ENCODE measurements at regions not wholly inside any gene's neighbourhood (a gene's known extent, or its start where the extent isn't known, plus 50 kb on each side); places are given as distances from the start of the nearest gene placed in this dataset.

DNA sequence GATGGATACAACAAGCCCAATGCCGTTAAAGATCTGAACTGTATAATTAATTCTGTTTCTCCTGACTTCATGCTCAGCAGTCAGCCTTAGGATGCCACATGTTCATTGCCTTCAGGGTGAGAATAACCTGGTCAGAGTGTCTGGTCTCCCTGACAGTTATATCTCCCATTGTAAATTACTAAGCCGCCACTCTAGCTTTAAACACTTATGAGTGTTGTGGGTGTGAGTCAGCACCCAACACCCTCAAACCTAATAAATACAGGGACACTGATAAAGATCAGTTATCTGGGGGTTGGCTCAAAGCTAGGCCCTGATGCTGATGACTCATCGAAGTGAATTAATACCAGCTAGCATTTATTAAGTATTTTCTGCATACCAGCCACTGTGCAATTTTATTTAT lies 64.9 kb upstream of the DYNLT3 start:
- ChIA-PET SMC1A (ENCODE audit: uncharacterized antibody, unreplicated experiment) (no interaction called here), RAD21 (ENCODE audit: unreplicated experiment) (no interaction called here), POLR2A (no interaction called here), CTCF (interaction anchor here (1.3 to 1.5 kb wide), 2 partner anchors 14 to 256 kb away, joined by 3 to 6 read pairs; no protein-coding TSS in a partner anchor)
- BruUV-seq (replicated peaks) = no TSS peak
- Histone ChIP-seq H3K9ac (ENCODE audit: control insufficient read depth, insufficient read depth, low read length) (no peak overlapping the region), H3K79me2 (ENCODE audit: control insufficient read depth, insufficient read depth, low read length) (no peaks in the 10 kb centered on the region), H3K9me3 (replicated peaks; ENCODE audit: control insufficient read depth, insufficient read depth, low read length) (no peaks in the 10 kb centered on the region), H2AFZ (ENCODE audit: control insufficient read depth, low read depth, low read length) (no peak overlapping the region), H3K27ac (ENCODE audit: control insufficient read depth, insufficient read depth) (no peak overlapping the region), H3K4me1 (ENCODE audit: control insufficient read depth, insufficient read depth, low read length) (no peaks in the 10 kb centered on the region), H3K27me3 (replicated peaks in 1 of 2; ENCODE audit: control insufficient read depth in 2 of 2, insufficient read depth in 2 of 2, low read length in 1 of 2) (no peaks in the 10 kb centered on the region), H3K36me3 (ENCODE audit: control insufficient read depth in 2 of 2, insufficient read depth in 2 of 2, low read length in 1 of 2) (no peaks in the 10 kb centered on the region), H4K20me1 (ENCODE audit: control insufficient read depth, insufficient read depth) (no peaks in the 10 kb centered on the region), H3K4me2 (ENCODE audit: control insufficient read depth, insufficient read depth) (no peak overlapping the region), H3K4me3 (no peak overlapping the region)
- DNase-seq (ENCODE audit: low read depth, low spot score) (no peak), FAIRE-seq (no peak), ATAC-seq (no peak)
- 39% methylated on average over 3 of the region's 3 CpGs for WGBS (ENCODE audit: insufficient coverage, insufficient replicate concordance, low lambda C conversion rate, missing lambda C conversion rate)
- in situ Hi-C loops (cut with MboI) (no loop called here), intact Hi-C loops (cut with micrococcal nuclease; ENCODE audit: unreplicated experiment) (no loop called here)
- TF ChIP-seq IKZF2 (IDR thresholded peaks at IDR 0.05) (no peak), NFIC (IDR thresholded peaks at IDR 0.05; ENCODE audit: low read depth, low read length) (no peak), CEBPB (IDR thresholded peaks at IDR 0.05; ENCODE audit: borderline replicate concordance in 1 of 2, low read depth in 2 of 2, low read length in 2 of 2) (no peak), TCF7 (IDR thresholded peaks at IDR 0.05; ENCODE audit: borderline replicate concordance) (no peak), HDGF (IDR thresholded peaks at IDR 0.05) (no peak), HDAC2 (IDR thresholded peaks at IDR 0.05) (no peak), CHD4 (IDR thresholded peaks at IDR 0.05) (no peak), ZNF592 (IDR thresholded peaks at IDR 0.05) (no peak), NR2C2 (IDR thresholded peaks at IDR 0.05; ENCODE audit: borderline replicate concordance, control insufficient read depth, insufficient read length, low read depth) (no peak), RCOR1 (conservative IDR thresholded peaks at IDR 0.05; ENCODE audit: low read depth, low read length) (no peak), BHLHE40 (IDR thresholded peaks at IDR 0.05; ENCODE audit: borderline replicate concordance in 1 of 2, low read depth in 2 of 2, low read length in 1 of 2) (no peak), NR2F1 (conservative IDR thresholded peaks at IDR 0.05) (no peak), SIN3A (IDR thresholded peaks at IDR 0.05; ENCODE audit: low read depth, low read length) (no peak), RELA (IDR thresholded peaks at IDR 0.05; ENCODE audit: borderline replicate concordance, partially characterized antibody) (no peak), EGR1 (IDR thresholded peaks at IDR 0.05; ENCODE audit: borderline replicate concordance in 1 of 2, low read depth in 2 of 2, low read length in 2 of 2) (no peak)
- TF ChIP-seq, protein P1, sequence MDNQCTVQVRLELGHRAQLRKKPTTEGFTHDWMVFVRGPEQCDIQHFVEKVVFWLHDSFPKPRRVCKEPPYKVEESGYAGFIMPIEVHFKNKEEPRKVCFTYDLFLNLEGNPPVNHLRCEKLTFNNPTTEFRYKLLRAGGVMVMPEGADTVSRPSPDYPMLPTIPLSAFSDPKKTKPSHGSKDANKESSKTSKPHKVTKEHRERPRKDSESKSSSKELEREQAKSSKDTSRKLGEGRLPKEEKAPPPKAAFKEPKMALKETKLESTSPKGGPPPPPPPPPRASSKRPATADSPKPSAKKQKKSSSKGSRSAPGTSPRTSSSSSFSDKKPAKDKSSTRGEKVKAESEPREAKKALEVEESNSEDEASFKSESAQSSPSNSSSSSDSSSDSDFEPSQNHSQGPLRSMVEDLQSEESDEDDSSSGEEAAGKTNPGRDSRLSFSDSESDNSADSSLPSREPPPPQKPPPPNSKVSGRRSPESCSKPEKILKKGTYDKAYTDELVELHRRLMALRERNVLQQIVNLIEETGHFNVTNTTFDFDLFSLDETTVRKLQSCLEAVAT (IDR thresholded peaks at IDR 0.05) = no peak
- TF ChIP-seq, protein P2, sequence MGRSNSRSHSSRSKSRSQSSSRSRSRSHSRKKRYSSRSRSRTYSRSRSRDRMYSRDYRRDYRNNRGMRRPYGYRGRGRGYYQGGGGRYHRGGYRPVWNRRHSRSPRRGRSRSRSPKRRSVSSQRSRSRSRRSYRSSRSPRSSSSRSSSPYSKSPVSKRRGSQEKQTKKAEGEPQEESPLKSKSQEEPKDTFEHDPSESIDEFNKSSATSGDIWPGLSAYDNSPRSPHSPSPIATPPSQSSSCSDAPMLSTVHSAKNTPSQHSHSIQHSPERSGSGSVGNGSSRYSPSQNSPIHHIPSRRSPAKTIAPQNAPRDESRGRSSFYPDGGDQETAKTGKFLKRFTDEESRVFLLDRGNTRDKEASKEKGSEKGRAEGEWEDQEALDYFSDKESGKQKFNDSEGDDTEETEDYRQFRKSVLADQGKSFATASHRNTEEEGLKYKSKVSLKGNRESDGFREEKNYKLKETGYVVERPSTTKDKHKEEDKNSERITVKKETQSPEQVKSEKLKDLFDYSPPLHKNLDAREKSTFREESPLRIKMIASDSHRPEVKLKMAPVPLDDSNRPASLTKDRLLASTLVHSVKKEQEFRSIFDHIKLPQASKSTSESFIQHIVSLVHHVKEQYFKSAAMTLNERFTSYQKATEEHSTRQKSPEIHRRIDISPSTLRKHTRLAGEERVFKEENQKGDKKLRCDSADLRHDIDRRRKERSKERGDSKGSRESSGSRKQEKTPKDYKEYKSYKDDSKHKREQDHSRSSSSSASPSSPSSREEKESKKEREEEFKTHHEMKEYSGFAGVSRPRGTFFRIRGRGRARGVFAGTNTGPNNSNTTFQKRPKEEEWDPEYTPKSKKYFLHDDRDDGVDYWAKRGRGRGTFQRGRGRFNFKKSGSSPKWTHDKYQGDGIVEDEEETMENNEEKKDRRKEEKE (IDR thresholded peaks at IDR 0.05) = no peak

Data from GM12878 (cell line).